Kidney (tissue), 13 donors: ENCODE measurements at regions not wholly inside any gene's neighbourhood (a gene's known extent, or its start where the extent isn't known, plus 50 kb on each side); places are given as distances from the start of the nearest gene placed in this dataset.

Experiments
- DNase-seq, 5 donors: peaks; one replicate each; pipeline ENCODE4 v3.0.0-alpha.2; 2013 to 2020
- FAIRE-seq: peaks from 2 replicates; lab custom pipeline; 2012; peaks lifted over from hg19 to GRCh38; lab: Jason Lieb, UNC
- H3K27ac ChIP-seq, 2 donors: one replicate each; pipeline ENCODE4 v1.7.0; 2013; ENCODE audit warnings: low read depth in 2 of 2, low read length in 2 of 2, inconsistent platforms in 1 of 2
- H3K27me3 ChIP-seq: one replicate; pipeline ENCODE4 v1.7.1; 2013; ENCODE audit warnings: low read length, inconsistent platforms; ENCODE audit not compliant: control insufficient read depth, insufficient read depth
- H3K36me3 ChIP-seq, 3 donors: one replicate each; pipeline versions ENCODE4 v1.7.0 to v1.7.1; 2013; ENCODE audit warnings: low read length in 3 of 3, control low read depth in 1 of 3, inconsistent platforms in 1 of 3; ENCODE audit not compliant: insufficient read depth in 3 of 3, control insufficient read depth in 2 of 3
- H3K4me1 ChIP-seq, 3 donors: one replicate each; pipeline versions ENCODE4 v1.7.0 to v1.7.1; 2013; ENCODE audit warnings: low read length in 3 of 3, inconsistent platforms in 1 of 3, low read depth in 1 of 3; ENCODE audit not compliant: control insufficient read depth in 2 of 3, insufficient read depth in 2 of 3
- H3K4me3 ChIP-seq, 3 donors: one replicate each; pipeline versions ENCODE4 v1.7.0 to v1.8.1; 2013; ENCODE audit warnings: low read length in 3 of 3, control low read depth in 1 of 3, inconsistent platforms in 1 of 3
- H3K9ac ChIP-seq, 3 donors: one replicate each; pipeline versions ENCODE4 v1.7.0 to v1.7.1; 2013; ENCODE audit warnings: low read length in 3 of 3, control low read depth in 1 of 3, inconsistent platforms in 1 of 3
- H3K9me3 ChIP-seq, 3 donors: one replicate each; pipeline versions ENCODE4 v1.7.0 to v1.7.1; 2013; ENCODE audit warnings: low read length in 3 of 3, control low read depth in 1 of 3, inconsistent platforms in 1 of 3; ENCODE audit not compliant: control insufficient read depth in 2 of 3, insufficient read depth in 1 of 3
- CTCF ChIP-seq: IDR thresholded peaks from 3 replicates; pipeline ENCODE4 v1.5.1; 2012; ENCODE audit warnings: mild to moderate bottlenecking, moderate library complexity, borderline replicate concordance; ENCODE audit not compliant: insufficient read depth; ENCODE audit errors: extremely low read depth
- intact Hi-C: fragments of 100-400 bp; cut with DNase I; formaldehyde crosslinking; loops from one replicate; pipeline ENCODE4 v1.11.1; 2022
- donor health status: control.
- donor health status: control.
- donor health status: control.
- donor health status: control.
- donor health status: control.
- donor health status: DM: yes; HTN: yes; CAD: no.
- donor health status: Normal renal cell carcinoma (clear cell type).

- intact Hi-C loops, result no loop called here
- Histone ChIP-seq H3K4me1 (no peaks in the 10 kb centered on the region), H3K36me3 (no peaks in the 10 kb centered on the region), H3K27ac (no peak overlapping the region), H3K4me3 (no peak overlapping the region), H3K27me3 (no peaks in the 10 kb centered on the region), H3K9me3 (no peaks in the 10 kb centered on the region), H3K9ac (no peak overlapping the region)
- FAIRE-seq (no peak), DNase-seq (peak in 2 of 5 donors; percentile 29 to 33)
- TF ChIP-seq CTCF, result no peak
Measured at GRCh38 chr7:41147606-41148485, 555.0 kb downstream of the INHBA start.

GRCh38 chr7:41146429-41146828 is 556.5 kb downstream of the INHBA start:
- no peak overlapping the region for H3K4me3 ChIP-seq
- FAIRE-seq, result no peak
- H3K27me3 ChIP-seq, result no peaks in the 10 kb centered on the region
- intact Hi-C loops, result no loop called here
- DNase-seq, result no peak
- H3K9me3 ChIP-seq, result no peaks in the 10 kb centered on the region
- no peak overlapping the region for H3K9ac ChIP-seq
- no peaks in the 10 kb centered on the region for H3K4me1 ChIP-seq
- H3K27ac ChIP-seq, result no peak overlapping the region
- TF ChIP-seq CTCF, result no peak
- no peaks in the 10 kb centered on the region for H3K36me3 ChIP-seq

GRCh38 chr7:41145656-41146055 is 557.2 kb downstream of the INHBA start:
- H3K4me1 ChIP-seq, result no peaks in the 10 kb centered on the region
- H3K36me3 ChIP-seq, result no peaks in the 10 kb centered on the region
- no peak for FAIRE-seq

More at GRCh38 chr7:41145656-41146055, 557.2 kb downstream of the INHBA start:
- no peak for DNase-seq
- Histone ChIP-seq H3K27me3 (no peaks in the 10 kb centered on the region), H3K4me3 (no peak overlapping the region), H3K9me3 (no peaks in the 10 kb centered on the region), H3K27ac (no peak overlapping the region), H3K9ac (no peak overlapping the region)
- intact Hi-C loops, result no loop called here
- TF ChIP-seq CTCF, result no peak
